ENCODE measurements at regions not wholly inside any gene's neighbourhood (a gene's known extent, or its start where the extent isn't known, plus 50 kb on each side); places are given as distances from the start of the nearest gene placed in this dataset.

- DNase-seq (ENCODE audit: low read depth in 3 of 3, low spot score in 1 of 3): no peak
Observed at GRCh38 chr1:56357927-56358690, 221.3 kb downstream of the PLPP3 start.

DNA sequence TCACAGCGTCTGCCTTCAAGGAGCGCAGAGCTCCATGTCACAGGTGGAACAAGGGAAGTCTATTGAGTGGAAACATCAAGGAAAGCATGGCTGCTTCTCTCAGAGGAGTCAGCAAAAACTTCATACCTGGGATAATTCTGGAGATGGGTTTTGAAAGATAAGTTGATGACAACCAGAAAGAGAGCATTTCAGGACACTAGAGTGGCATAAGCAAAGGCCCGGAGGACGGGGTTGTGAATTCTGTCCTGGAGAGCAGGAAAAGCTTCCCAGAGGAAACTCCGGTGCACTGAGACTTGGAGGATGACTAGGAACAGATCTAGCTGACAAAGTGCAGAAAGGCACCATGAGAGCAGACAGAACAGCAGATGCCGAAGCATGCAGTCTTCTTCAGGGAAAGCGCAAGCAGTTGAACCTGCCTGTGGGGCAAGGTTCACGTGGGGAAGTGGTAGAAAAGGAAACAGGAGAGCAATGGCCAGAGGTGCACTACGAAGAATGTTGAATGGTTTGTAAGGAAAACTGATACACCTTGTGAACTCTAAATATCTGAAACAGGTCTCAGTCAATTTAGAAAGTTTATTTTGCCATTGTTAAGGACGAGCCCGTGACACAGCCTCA, 222.9 kb downstream of the PLPP3 start:
- DNase-seq (ENCODE audit: low read depth in 3 of 3, low spot score in 1 of 3): no peak

DNA sequence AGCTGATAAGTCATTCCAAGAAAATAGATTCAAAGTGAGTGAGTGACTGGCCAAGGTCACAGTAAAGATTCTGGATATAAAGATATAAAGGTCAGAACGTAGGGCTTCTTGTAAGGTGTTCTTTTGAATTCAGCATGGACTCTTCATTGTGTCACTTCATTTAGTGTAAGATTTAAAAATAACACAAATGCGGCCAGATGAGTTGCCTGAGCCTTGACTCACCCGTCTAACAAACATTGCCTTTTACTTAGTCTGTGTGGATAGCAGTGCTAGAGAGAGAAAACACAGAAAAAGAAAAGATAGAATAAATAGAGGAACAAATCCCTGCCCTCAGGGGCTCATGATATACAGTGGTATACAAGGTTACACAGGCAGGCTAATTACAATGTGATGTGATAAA, 223.4 kb downstream of the PLPP3 start:
- no peak for DNase-seq (ENCODE audit: low read depth in 3 of 3, low spot score in 1 of 3)

DNA sequence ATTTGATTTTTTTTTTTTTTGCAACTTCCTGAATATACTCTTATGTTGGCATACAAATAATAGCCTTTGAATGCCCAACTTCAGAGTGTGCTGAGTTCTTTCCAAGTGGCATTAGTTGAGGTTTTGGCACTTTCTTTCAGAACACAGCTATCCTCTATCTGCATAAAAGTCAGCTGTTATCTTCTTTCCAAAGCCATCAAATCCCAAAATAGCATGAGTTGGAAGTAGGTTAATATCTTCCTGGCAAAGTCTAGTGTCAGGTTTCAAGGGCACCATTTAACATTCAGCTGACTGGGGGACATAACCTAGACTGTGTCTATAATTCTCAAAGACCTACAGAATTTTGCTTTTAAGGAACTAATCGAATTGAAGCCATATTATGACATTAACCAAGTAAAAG, 223.9 kb downstream of the PLPP3 start:
- no peak for DNase-seq (ENCODE audit: low read depth in 3 of 3, low spot score in 1 of 3)

DNA sequence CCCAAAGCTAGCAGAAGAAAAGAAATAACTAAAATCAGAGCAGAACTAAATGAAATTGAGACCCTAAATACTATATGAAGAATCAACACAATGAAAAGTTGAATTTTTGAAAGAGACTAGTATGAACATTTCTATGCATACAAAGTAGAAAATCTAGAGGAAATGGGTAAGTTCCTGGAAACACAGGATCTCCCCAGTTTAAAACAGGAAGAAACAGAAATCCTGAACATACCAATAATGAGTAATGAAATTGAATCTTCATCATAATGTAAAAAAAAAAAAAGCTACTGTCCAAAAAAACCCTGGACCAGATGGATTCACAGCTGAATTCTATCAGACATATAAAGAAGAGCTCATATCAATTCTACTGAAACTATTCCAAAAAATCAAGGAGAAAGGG, 233.5 kb downstream of the PLPP3 start:
- no peak for DNase-seq (ENCODE audit: low read depth in 3 of 3, low spot score in 1 of 3)

DNA sequence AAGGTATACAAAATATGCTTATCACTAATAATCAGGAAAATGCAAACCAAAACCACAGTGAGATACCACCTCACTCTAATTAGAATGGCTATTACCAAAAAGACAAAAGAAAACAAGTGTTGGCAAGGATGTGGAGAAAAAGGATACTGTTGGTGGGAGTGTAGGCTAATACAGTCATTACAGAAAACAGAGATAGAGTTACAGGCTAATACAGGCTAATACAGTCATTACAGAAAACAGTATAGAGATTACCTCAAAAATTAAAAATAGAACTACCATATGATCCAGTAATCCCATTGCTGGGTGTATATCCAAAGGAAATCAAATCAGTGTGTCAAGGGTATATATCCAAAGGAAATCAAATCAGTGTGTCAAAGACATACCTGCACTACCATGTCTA, 238.4 kb downstream of the PLPP3 start:
- no peak for DNase-seq (ENCODE audit: low read depth in 3 of 3, low spot score in 1 of 3)

GRCh38 chr1:56339786-56340465, 239.4 kb downstream of the PLPP3 start:
- DNase-seq (ENCODE audit: low read depth in 3 of 3, low spot score in 1 of 3): no peak

DNA sequence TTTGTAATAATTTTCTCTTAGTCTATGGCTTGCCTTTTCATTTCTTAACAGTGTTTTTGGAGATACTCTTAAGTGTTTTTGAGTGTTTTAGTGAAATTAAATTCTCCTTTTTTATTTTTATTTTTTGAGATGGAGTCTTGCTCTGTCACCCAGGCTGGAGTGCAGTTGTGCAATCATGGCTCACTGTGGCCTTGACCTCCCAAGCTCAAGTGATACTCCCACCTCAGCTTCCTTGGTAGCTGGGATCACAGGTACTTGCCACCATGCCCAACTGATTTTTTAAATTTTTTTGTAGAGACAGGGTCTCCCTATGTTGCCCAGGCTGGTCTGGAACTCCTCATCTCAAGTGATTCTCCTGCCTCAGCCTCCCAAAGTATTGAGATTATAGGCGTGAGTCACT, 240.3 kb downstream of the PLPP3 start:
- DNase-seq (ENCODE audit: low read depth in 3 of 3, low spot score in 1 of 3): no peak

- no peak for DNase-seq (ENCODE audit: low read depth in 3 of 3, low spot score in 1 of 3)
Observed at GRCh38 chr1:56336982-56337381, 242.4 kb downstream of the PLPP3 start.

GRCh38 chr1:56335394-56335793, 244.0 kb downstream of the PLPP3 start:
- DNase-seq (ENCODE audit: low read depth in 3 of 3, low spot score in 1 of 3): no peak

GRCh38 chr1:56334047-56334446, 245.3 kb downstream of the PLPP3 start:
- DNase-seq (ENCODE audit: low read depth in 3 of 3, low spot score in 1 of 3): no peak

- no peak for DNase-seq (ENCODE audit: low read depth in 3 of 3, low spot score in 1 of 3)
Observed at GRCh38 chr1:56333461-56333860, 245.9 kb downstream of the PLPP3 start.

GRCh38 chr1:56331892-56332567, 247.3 kb downstream of the PLPP3 start:
- DNase-seq (ENCODE audit: low read depth in 3 of 3, low spot score in 1 of 3): no peak

- DNase-seq (ENCODE audit: low read depth in 3 of 3, low spot score in 1 of 3): no peak
Observed at GRCh38 chr1:56331207-56331891, 248.0 kb downstream of the PLPP3 start.

DNA sequence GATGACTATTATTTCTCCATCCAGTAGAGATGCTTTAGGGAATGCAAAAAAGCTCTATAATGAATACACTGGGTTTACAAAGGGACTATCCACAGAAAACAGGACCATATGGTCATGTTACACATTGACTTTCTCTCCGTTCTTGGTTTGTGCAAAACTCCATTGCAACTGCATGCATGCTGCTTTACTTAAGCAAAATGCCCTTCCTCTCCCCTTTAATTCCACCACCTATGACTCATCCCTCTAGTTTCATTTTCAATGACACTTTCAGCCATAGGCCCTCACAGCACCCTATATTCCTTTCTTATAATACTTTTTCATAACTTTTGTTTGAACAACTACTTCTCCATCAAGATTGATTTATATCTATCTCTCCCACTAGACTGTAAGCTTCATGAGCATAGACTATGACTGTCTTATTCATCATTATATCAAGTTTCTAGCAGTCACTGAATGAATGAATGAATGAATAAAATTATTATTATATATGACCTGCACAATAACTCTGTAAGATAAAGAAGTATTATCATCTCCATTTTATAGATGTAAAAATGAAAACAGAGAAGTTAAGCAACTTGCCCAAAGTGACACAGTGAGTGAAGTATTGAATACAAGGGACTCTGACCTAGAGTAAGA, 248.9 kb downstream of the PLPP3 start:
- DNase-seq (ENCODE audit: low read depth in 3 of 3, low spot score in 1 of 3): no peak

DNA sequence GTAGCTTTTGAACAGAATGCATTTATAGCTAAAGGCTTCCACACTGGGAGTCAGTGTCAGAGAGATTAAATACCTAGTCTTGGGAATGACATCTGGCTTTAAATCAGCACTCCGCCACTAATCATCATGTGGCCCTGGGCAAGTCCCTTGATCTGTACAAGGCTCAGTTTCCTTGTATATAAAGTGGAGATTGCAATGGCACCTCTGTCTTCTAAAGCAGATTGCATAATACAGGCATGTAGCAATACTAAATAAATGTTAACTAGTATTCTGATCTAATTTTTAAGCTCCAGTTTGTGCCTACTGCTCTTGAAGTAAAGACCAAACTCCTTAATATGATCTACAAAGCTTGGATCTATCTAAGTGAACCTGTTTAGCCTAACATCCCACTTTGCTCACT, 249.4 kb downstream of the PLPP3 start:
- no peak for DNase-seq (ENCODE audit: low read depth in 3 of 3, low spot score in 1 of 3)

DNA sequence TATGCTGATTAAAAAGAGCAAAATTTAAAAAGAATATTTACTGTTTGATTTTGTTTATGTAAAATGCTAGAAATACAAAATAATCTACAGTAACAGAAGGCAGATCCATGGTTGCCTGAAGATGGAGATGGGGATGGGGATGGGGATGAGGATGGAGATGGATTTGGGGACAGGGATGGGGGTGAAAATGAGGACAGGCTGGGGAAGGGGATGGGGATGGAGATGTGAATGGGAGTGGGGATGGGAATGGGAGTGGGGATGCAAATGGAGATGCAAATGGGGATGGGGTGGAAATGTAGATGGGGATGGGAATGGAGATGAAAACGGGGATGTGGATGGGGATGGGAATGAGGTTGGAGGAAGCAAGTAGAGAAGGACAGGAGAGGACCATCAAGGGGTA, 252.2 kb downstream of the PLPP3 start:
- no peak for DNase-seq (ENCODE audit: low read depth in 3 of 3, low spot score in 1 of 3)

DNA sequence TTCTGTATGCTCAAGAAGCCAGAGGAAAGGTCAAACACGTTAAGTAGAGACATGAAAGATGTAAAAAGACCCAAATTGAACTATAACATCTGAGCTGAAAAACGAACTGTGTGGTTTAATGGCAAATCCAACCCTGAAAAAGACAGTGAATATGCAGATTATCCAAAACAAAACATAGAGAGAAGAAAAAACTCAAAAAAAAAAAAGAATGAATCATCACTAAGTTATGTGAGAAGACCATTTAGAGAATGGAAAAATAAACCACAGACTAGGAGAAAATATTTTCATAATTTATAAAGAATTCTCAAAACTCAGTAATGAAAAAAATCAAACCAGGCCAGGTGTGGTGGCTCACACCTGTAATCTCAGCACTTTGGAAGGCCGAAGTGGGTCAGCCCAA, 253.3 kb downstream of the PLPP3 start:
- DNase-seq (ENCODE audit: low read depth in 3 of 3, low spot score in 1 of 3): no peak

GRCh38 chr1:56324504-56324903, 254.9 kb downstream of the PLPP3 start:
- no peak for DNase-seq (ENCODE audit: low read depth in 3 of 3, low spot score in 1 of 3)

DNA sequence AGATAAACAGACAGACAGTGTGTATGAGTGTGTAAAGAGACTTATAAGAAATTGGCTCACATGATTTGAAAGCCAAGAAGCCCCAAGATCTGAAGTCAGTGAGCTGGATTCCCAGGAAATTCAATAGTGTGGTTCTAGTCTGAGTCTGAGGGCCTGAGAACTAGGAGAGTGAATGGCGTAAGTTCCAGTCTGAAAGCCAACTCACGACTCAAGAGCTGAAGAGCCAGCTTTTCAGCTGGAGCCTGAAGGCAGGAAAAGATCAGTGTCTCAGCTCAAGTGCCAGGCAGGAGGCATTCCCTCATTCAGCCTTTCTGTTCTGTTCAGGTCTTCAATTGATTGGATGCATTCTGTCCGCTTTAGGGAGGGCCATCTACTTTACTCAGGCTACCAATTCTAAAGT, 257.2 kb downstream of the PLPP3 start:
- no peak for DNase-seq (ENCODE audit: low read depth in 3 of 3, low spot score in 1 of 3)

DNA sequence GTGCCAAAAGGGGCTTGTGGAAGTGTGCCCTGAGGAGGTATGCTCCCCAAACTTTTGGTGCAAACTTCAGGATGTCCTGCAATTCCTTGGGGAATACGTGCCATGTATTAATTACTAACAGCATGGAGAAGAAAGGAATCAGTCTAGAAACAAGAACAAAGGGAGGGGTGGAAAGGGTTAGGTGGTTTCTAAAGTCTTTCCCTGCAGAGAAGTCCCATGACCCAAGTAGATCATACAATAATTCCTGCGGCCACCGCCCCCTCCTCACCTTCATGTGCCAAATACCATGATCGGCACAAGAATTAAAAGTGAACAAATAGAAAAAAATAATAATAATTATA, 258.2 kb downstream of the PLPP3 start:
- no peak for DNase-seq (ENCODE audit: low read depth in 3 of 3, low spot score in 1 of 3)

Measured in stimulated activated CD4-positive, alpha-beta T cell treated with anti-CD3 and anti-CD28 coated beads, TNF-alpha, amount 100 ng/mL, for 1 hour (primary cell).